OCI-LY3 (cell line): ENCODE measurements at regions not wholly inside any gene's neighbourhood (a gene's known extent, or its start where the extent isn't known, plus 50 kb on each side); places are given as distances from the start of the nearest gene placed in this dataset.

Source experiments
- H2AFZ ChIP-seq: fragments of 200-600, 300-600 bp; shearing (Covaris generic); 2 replicates; pipeline ENCODE4 v1.6.0; 2014; ENCODE audit warnings: antibody characterized with exemption, low read depth, low read length
- H3K27ac ChIP-seq: fragments of 200-600, 300-600 bp; sonication (generic); 2 replicates; pipeline ENCODE4 v1.5.1; 2014; ENCODE audit warnings: mild to moderate bottlenecking, low read length, moderate library complexity, mixed read lengths
- H3K27me3 ChIP-seq: fragments of 200-600, 300-600 bp; sonication (generic); 2 replicates; pipeline ENCODE4 v1.6.1; 2014; ENCODE audit warnings: low read depth, low read length, mixed read lengths
- H3K36me3 ChIP-seq: fragments of 200-600, 300-600 bp; sonication (generic); replicated peaks from 2 replicates; pipeline ENCODE3; 2014; ENCODE audit warnings: low read depth, low read length, mixed read lengths
- H3K4me1 ChIP-seq: fragments of 300-600, 200-600 bp; sonication (generic); 2 replicates; pipeline ENCODE4 v1.6.1; 2014; ENCODE audit warnings: low read length, mixed read lengths
- H3K4me2 ChIP-seq: fragments of 200-600, 300-600 bp; sonication (generic); 2 replicates; pipeline ENCODE4 v1.6.1; 2014; ENCODE audit warnings: low read length, mixed read lengths
- H3K4me3 ChIP-seq: fragments of 300-600, 200-600 bp; sonication (generic); 2 replicates; pipeline ENCODE4 v1.5.1; 2014; ENCODE audit warnings: antibody characterized with exemption, mild to moderate bottlenecking, low read length, moderate library complexity
- H3K79me2 ChIP-seq: fragments of 300-600, 200-600 bp; shearing (Covaris generic); 2 replicates; pipeline ENCODE4 v1.6.1; 2014; ENCODE audit warnings: mild to moderate bottlenecking, low read length, mixed read lengths
- H3K9ac ChIP-seq: fragments of 300-600, 200-600 bp; shearing (Covaris generic); 2 replicates; pipeline ENCODE4 v1.6.0; 2014; ENCODE audit warnings: mild to moderate bottlenecking, low read length, moderate library complexity
- H3K9me3 ChIP-seq: fragments of 200-600, 300-600 bp; shearing (Covaris generic); 2 replicates; pipeline ENCODE4 v1.6.1; 2014; ENCODE audit warnings: low read length, mixed read lengths; ENCODE audit not compliant: insufficient read depth
- H4K20me1 ChIP-seq: fragments of 200-600, 300-600 bp; sonication (generic); 2 replicates; pipeline ENCODE4 v1.6.1; 2016; ENCODE audit warnings: low read length, mixed read lengths; ENCODE audit not compliant: insufficient read depth
- CTCF ChIP-seq: fragments of 200-600, 300-600 bp; sonication (generic); IDR thresholded peaks from 2 replicates; pipeline ENCODE4 v1.5.1; 2014; ENCODE audit warnings: antibody characterized with exemption, low read length, low read depth
- EZH2phosphoT487 ChIP-seq: fragments of 200-600 bp; shearing (Covaris generic); IDR thresholded peaks from 2 replicates; pipeline ENCODE4 v1.6.1; 2018; ENCODE audit warnings: antibody characterized with exemption, mixed run types, low read depth

- H3K9ac ChIP-seq, result no peak overlapping the region
- no peaks in the 10 kb centered on the region; the same call in 1 of the 2 replicates for H3K27me3 ChIP-seq
- no peaks in the 10 kb centered on the region for H3K9me3 ChIP-seq
- no peak overlapping the region for H3K4me2 ChIP-seq
- H2AFZ ChIP-seq, result no peak overlapping the region
- H3K36me3 ChIP-seq, result no peaks in the 10 kb centered on the region
- no peak overlapping the region for H3K27ac ChIP-seq
- no peaks in the 10 kb centered on the region for H3K79me2 ChIP-seq
- TF ChIP-seq CTCF, result no peak
- TF ChIP-seq EZH2phosphoT487, result no peak
- H3K4me1 ChIP-seq, result no peaks in the 10 kb centered on the region
- no peaks in the 10 kb centered on the region for H4K20me1 ChIP-seq
- no peak overlapping the region for H3K4me3 ChIP-seq
Observed at GRCh38 chr1:114215436-114215835, 61.8 kb upstream of the SYT6 start.

GRCh38 chr1:114214016-114214415, 60.3 kb upstream of the SYT6 start:
- no peak overlapping the region for H3K4me3 ChIP-seq
- no peak for TF ChIP-seq EZH2phosphoT487
- no peak for TF ChIP-seq CTCF
- H3K79me2 ChIP-seq, result no peaks in the 10 kb centered on the region
- H3K27me3 ChIP-seq, result peaks cover 4% of the 10 kb centered on the region; the same call in 1 of the 2 replicates
- H2AFZ ChIP-seq, result no peak overlapping the region
- no peaks in the 10 kb centered on the region for H3K36me3 ChIP-seq
- H3K9ac ChIP-seq, result no peak overlapping the region
- no peak overlapping the region for H3K4me2 ChIP-seq
- no peaks in the 10 kb centered on the region for H4K20me1 ChIP-seq
- H3K4me1 ChIP-seq, result no peaks in the 10 kb centered on the region
- no peaks in the 10 kb centered on the region for H3K9me3 ChIP-seq
- H3K27ac ChIP-seq, result no peak overlapping the region

- TF ChIP-seq CTCF (no peak), EZH2phosphoT487 (no peak)
- Histone ChIP-seq H3K79me2 (no peaks in the 10 kb centered on the region), H4K20me1 (no peaks in the 10 kb centered on the region), H3K9me3 (no peaks in the 10 kb centered on the region), H3K27ac (no peak overlapping the region), H3K27me3 (peaks cover 4% of the 10 kb centered on the region; the same call in 1 of the 2 replicates), H3K36me3 (no peaks in the 10 kb centered on the region), H2AFZ (no peak overlapping the region), H3K4me2 (no peak overlapping the region), H3K9ac (no peak overlapping the region), H3K4me1 (no peaks in the 10 kb centered on the region), H3K4me3 (no peak overlapping the region)
Observed at GRCh38 chr1:114209971-114210370, 56.3 kb upstream of the SYT6 start.

- no peak overlapping the region for H3K27ac ChIP-seq
- H3K4me1 ChIP-seq, result no peaks in the 10 kb centered on the region
- no peak overlapping the region for H3K4me2 ChIP-seq
- no peak for TF ChIP-seq EZH2phosphoT487
- TF ChIP-seq CTCF, result no peak
- no peak overlapping the region for H2AFZ ChIP-seq
- no peaks in the 10 kb centered on the region for H4K20me1 ChIP-seq
- no peak overlapping the region for H3K4me3 ChIP-seq
- no peaks in the 10 kb centered on the region for H3K9me3 ChIP-seq
- H3K9ac ChIP-seq, result no peak overlapping the region
- no peaks in the 10 kb centered on the region for H3K36me3 ChIP-seq
- peaks cover 4% of the 10 kb centered on the region; the same call in 1 of the 2 replicates for H3K27me3 ChIP-seq
- H3K79me2 ChIP-seq, result no peaks in the 10 kb centered on the region
Observed at GRCh38 chr1:114208714-114209113, 55.0 kb upstream of the SYT6 start.
